Fibroblast of the aortic adventitia (primary cell): ENCODE measurements at regions not wholly inside any gene's neighbourhood (a gene's known extent, or its start where the extent isn't known, plus 50 kb on each side); places are given as distances from the start of the nearest gene placed in this dataset.
"Not testable (repeated sequence)": the region's sequence is repeated elsewhere in the genome, so short reads cannot be mapped to it uniquely, and the experiment has no call there.

Experiments used
- DNase-seq: peaks from one replicate; pipeline ENCODE4 v3.0.0-alpha.2; 2010; ENCODE audit warnings: low read depth
- H3K4me3 ChIP-seq: 2 replicates; pipeline ENCODE4 v1.5.1; 2011; ENCODE audit warnings: low read depth, mild to moderate bottlenecking, control low read depth, low read length, moderate library complexity
- CTCF ChIP-seq: IDR thresholded peaks from 2 replicates; pipeline ENCODE4 v1.5.1; 2011; ENCODE audit warnings: mild to moderate bottlenecking, low read length, control low read depth, inconsistent platforms; ENCODE audit not compliant: insufficient read depth

- H3K4me3 ChIP-seq = peak overlapping the region; percentile 60
- peak; percentile 82 for DNase-seq
- peak; percentile 53 for TF ChIP-seq CTCF
These were observed 140.8 kb upstream of the CARMIL1 start for GRCh38 chr6:25138233-25138933.

DNA sequence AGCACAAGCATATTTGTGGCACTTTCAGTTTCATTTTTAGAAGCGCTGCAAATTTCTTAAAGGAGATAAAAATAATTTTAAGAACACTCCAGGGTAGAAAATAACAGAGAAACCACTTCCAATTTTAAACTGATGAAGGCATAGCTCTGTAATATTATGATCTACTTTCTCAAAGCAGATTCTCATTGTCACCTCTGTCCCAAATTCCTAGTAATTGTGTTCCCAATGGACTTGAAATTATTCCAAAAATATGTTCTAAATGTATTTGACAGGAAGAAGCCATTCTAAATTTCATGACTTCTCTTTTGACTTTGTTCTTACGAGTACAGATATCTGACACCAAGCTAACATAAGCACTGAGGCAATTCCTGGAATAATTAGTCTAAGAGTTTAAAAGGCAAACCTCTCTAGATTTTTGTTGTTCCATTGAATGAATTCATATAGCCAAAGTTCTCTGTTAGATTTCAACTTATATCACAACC, 140.2 kb upstream of the CARMIL1 start:
- no peak for DNase-seq
- no peak for TF ChIP-seq CTCF
- peak overlapping the region; percentile 60 for H3K4me3 ChIP-seq

- not testable (repeated sequence) for DNase-seq, H3K4me3 ChIP-seq
These were observed 139.6 kb upstream of the CARMIL1 start for GRCh38 chr6:25139608-25140007.

GRCh38 chr6:25142506-25142905, 136.7 kb upstream of the CARMIL1 start:
- no peak for DNase-seq
- no peak overlapping the region for H3K4me3 ChIP-seq
- TF ChIP-seq CTCF = no peak

DNA sequence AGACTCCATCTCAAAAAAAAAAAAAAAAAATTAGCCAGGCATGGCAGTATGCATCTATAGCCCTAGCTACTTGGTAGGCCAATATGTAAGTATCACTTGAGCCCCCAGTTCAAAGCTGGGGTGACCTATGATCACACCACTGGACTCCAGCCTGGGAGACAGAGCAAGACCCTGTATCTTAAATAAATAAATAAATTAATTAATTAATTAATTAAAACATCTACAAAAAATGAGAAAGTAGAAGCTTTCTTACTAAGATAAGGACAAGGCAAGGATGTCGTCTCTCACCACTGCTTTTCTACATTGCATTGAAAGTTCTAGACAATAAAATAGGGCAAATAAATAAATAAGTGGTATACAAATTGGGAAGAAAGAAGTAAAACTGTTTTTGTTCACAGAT, 134.3 kb upstream of the CARMIL1 start:
- TF ChIP-seq CTCF = no peak
- no peak overlapping the region for H3K4me3 ChIP-seq
- DNase-seq = no peak

- TF ChIP-seq CTCF = no peak
- H3K4me3 ChIP-seq = no peak overlapping the region
- no peak for DNase-seq
These were observed 132.0 kb upstream of the CARMIL1 start for GRCh38 chr6:25147223-25147622.

GRCh38 chr6:25150031-25150430, 129.1 kb upstream of the CARMIL1 start:
- TF ChIP-seq CTCF = no peak
- H3K4me3 ChIP-seq = no peak overlapping the region
- no peak for DNase-seq
